Heart left ventricle (tissue), 16 donors: ENCODE measurements at regions not wholly inside any gene's neighbourhood (a gene's known extent, or its start where the extent isn't known, plus 50 kb on each side); places are given as distances from the start of the nearest gene placed in this dataset.

Source experiments
- ATAC-seq, 4 donors: fragments of 200-7000 bp; cut with Tn5 transposase; one replicate each; pipeline ENCODE4 v1.9.1; 2020 to 2022; ENCODE audit warnings: moderate library complexity in 4 of 4, mild to moderate bottlenecking in 3 of 4, moderate number of reproducible peaks in 1 of 4
- DNase-seq, 5 donors: peaks; one replicate each; pipeline ENCODE4 v3.0.0-alpha.2; 2020
- H3K27ac ChIP-seq, 12 donors: fragments of 200-600 bp; sonication (generic) in 4 of 12; one replicate each; pipeline versions ENCODE4 v1.5.0 to v1.8.0; 2016 to 2022; ENCODE audit warnings: mild to moderate bottlenecking in 2 of 12
- H3K27me3 ChIP-seq, 9 donors: fragments of 200-600 bp; sonication (generic) in 2 of 9; one replicate each; pipeline versions ENCODE4 v1.5.1 to v1.8.0; 2016 to 2022; ENCODE audit warnings: mild to moderate bottlenecking in 3 of 9
- H3K36me3 ChIP-seq, 9 donors: fragments of 200-600 bp; sonication (generic) in 2 of 9; one replicate each; pipeline versions ENCODE4 v1.5.0 to v1.8.0; 2018 to 2022; ENCODE audit warnings: mild to moderate bottlenecking in 2 of 9
- H3K4me1 ChIP-seq, 12 donors: fragments of 200-600 bp; sonication (generic) in 4 of 12; one replicate each; pipeline versions ENCODE4 v1.5.0 to v1.8.0; 2016 to 2022; ENCODE audit warnings: mild to moderate bottlenecking in 3 of 12
- H3K4me3 ChIP-seq, 12 donors: fragments of 200-600 bp; sonication (generic) in 4 of 12; one replicate each; pipeline versions ENCODE4 v1.5.0 to v1.8.0; 2017 to 2022; ENCODE audit warnings: mild to moderate bottlenecking in 9 of 12, moderate library complexity in 4 of 12
- H3K9me3 ChIP-seq, 12 donors: fragments of 200-600 bp; sonication (generic) in 4 of 12; one replicate each; pipeline versions ENCODE4 v1.5.0 to v1.8.0; 2016 to 2022; ENCODE audit warnings: mild to moderate bottlenecking in 1 of 12
- POLR2A ChIP-seq, 2 donors: fragments of 450-650 bp; IDR thresholded peaks; one replicate each; pipeline ENCODE4 v1.6.1; 2017; ENCODE audit warnings: antibody characterized with exemption in 2 of 2, mild to moderate bottlenecking in 2 of 2, moderate library complexity in 2 of 2
- whole genome bisulfite sequencing, 4 donors: extraction: QIAGEN DNeasy Blood & Tissue Kit in 2 of 4; methylation state at CpG; one replicate each; pipeline versions ENCODE4 v1.1.5 to v1.1.7; 2013 to 2018; 5-methylcytosine and 5-hydroxymethylcytosine counted together
- intact Hi-C, 10 donors: fragments of 100-400 bp; cut with DNase I; formaldehyde crosslinking; loops; one replicate each; pipeline versions ENCODE4 v1.11.1 to v1.14.2; 2022
- TF ChIP-seq, protein P1 (sequence below), 12 donors: fragments of 200-600 bp; sonication (generic) in 4 of 12; IDR thresholded peaks; one replicate each; pipeline versions ENCODE4 v1.5.0 to v1.8.0; 2018 to 2022; ENCODE audit warnings: antibody characterized with exemption in 12 of 12, mild to moderate bottlenecking in 5 of 12
- donor health status: ischemic (EF 13 %, LVEDD 7.1; RV severe dilation, severe dysfunction).
- donor health status: healthy with polysubstance abuse.
- donor health status: DM: no; HTN: yes; CAD: no.
- donor health status: DM: no; HTN: no; CAD: no.
- donor health status: ischemic (EF 25% LVEDD 6.9; RV normal size, moderate dysfunction).
- donor health status: ischemic (EF 25% LVEDD 5.7; RV mildly dilated, moderate dysfunction).
- donor health status: healthy.
- donor health status: DM: yes; HTN: yes; CAD: no.
- donor health status: ischemic (EF 35%, LVEDD 5.7; RV mildly dilated, moderate dysfunction).
- donor health status: nonischemic (EF 11% LVEDD 7.7; RV severe dilation, severe dysfunction).
- donor health status: DM: yes; HTN: yes; CAD: no.
- donor health status: PGD.
- donor health status: ischemic (EF 29% LVEDD 5.4; RV normal size, mild dysfunction).
- donor health status: nonischemic (EF 23%, LVEDD 6.1; RV moderate dilation, normal function).

DNA sequence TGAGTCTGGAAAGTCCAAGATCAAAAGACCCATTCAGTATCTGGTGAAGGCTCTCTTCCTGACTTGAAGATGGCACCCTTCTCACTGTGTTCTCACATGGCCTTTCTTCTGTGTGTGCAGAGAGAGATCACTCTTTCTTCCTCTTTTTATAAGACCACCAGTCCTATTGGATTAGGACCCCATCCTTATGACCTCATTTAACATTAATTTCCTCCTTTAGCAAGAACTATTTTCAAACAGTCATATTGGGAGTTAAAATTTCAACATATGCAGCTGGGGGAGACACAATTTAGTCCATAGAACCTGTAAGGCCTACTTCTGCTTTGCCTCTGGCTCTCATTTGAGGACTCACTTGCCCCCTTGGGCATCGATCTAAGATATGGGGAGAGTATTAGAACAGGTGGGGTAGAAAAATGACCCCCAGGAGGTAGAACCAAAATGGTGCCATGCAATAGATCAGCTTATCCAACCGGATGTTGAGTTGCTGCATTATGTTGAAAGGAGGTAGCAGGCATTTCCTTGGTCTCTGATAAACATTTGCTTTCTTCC is 78.4 kb upstream of the ATXN1 start:
- ATAC-seq, result no peak
- intact Hi-C loops, result no loop called here
- DNase-seq, result no peak
- Histone ChIP-seq H3K9me3 (no peaks in the 10 kb centered on the region), H3K27ac (no peak overlapping the region), H3K36me3 (no peaks in the 10 kb centered on the region), H3K4me3 (no peak overlapping the region), H3K27me3 (no peaks in the 10 kb centered on the region), H3K4me1 (peaks cover 0 to 27% (median 10%) of the 10 kb centered on the region in 12 donors)
- TF ChIP-seq, protein P1, sequence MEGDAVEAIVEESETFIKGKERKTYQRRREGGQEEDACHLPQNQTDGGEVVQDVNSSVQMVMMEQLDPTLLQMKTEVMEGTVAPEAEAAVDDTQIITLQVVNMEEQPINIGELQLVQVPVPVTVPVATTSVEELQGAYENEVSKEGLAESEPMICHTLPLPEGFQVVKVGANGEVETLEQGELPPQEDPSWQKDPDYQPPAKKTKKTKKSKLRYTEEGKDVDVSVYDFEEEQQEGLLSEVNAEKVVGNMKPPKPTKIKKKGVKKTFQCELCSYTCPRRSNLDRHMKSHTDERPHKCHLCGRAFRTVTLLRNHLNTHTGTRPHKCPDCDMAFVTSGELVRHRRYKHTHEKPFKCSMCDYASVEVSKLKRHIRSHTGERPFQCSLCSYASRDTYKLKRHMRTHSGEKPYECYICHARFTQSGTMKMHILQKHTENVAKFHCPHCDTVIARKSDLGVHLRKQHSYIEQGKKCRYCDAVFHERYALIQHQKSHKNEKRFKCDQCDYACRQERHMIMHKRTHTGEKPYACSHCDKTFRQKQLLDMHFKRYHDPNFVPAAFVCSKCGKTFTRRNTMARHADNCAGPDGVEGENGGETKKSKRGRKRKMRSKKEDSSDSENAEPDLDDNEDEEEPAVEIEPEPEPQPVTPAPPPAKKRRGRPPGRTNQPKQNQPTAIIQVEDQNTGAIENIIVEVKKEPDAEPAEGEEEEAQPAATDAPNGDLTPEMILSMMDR (IDR thresholded peaks at IDR 0.05), result no peak
- no peak for TF ChIP-seq POLR2A (IDR thresholded peaks at IDR 0.05)
- 89 to 95% (median 92%) methylated on average over 2 of the region's 2 CpGs for WGBS, 4 donors

DNA sequence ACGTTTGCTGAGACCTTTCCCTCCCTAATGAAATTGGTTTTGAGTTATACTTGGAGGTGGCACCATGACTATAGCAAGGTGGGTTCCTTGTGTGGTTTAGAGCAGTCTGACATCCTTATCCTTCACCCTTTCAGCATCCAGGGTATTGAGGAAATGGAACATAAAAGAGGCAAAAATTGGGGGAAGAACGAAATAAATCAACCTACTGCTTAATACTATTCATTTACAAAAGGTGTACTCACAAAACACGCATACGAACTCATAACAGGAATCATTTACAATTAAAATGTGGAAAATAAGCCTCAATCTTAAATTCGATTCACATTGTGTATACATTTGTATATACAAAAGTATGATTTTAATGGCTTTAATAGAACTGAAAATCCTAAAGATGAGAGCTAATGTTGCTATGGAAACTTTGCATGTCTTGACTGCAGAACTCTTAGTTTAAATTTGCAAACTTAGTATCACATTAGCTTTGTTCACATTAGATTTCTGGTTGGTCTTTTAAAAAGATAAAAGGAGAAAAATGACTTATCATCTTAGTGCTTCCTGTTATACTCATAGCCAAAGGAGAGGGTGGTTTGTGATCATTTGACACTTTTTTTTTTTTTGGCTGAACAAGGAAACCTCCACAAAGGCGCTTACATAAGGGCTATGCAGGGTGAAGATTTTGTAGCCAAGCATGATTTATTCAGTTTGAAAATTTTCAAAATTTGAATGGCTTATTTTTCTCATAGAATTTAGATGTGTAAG is 76.1 kb upstream of the ATXN1 start:
- intact Hi-C loops, result no loop called here
- no peak for DNase-seq
- TF ChIP-seq, protein P1 (IDR thresholded peaks at IDR 0.05), result no peak
- no peak for TF ChIP-seq POLR2A (IDR thresholded peaks at IDR 0.05)
- no peak for ATAC-seq
- peak overlapping the region in 6 of 12 donors; percentile 42 to 65 (median 57) for H3K27ac ChIP-seq
- H3K36me3 ChIP-seq, result no peaks in the 10 kb centered on the region
- no peaks in the 10 kb centered on the region for H3K27me3 ChIP-seq
- H3K9me3 ChIP-seq, result no peaks in the 10 kb centered on the region
- WGBS, 4 donors, result 84 to 89% (median 87%) methylated on average over 6 of the region's 6 CpGs
- peaks cover 0 to 27% (median 10%) of the 10 kb centered on the region in 12 donors for H3K4me1 ChIP-seq
- peak overlapping the region in 4 of 12 donors; percentile 20 to 48 (median 36) for H3K4me3 ChIP-seq

- TF ChIP-seq POLR2A (IDR thresholded peaks at IDR 0.05), result no peak
- TF ChIP-seq, protein P1 (IDR thresholded peaks at IDR 0.05), result no peak
- no peak for DNase-seq
- intact Hi-C loops, result no loop called here
These were observed 75.1 kb upstream of the ATXN1 start for GRCh38 chr6:16836144-16836981.

DNA sequence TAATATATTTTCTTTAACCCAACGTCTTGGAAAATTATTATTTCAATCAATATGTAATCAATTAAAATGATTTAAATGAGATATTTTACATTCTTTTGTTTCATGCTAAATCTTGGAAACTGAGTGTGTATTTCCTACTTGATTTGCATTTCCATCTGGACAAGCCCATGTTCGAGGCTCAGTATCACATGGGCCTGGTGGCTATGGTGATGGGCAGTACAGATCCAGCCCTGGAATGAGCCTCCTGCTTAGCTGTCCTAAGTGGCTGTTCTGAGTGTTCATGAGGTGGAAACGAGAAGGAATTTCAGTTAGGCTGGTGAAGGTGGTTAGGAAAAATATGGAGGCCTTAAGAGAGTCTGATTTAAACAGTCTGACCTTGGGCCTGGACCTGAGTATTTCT is 73.0 kb upstream of the ATXN1 start:
- Histone ChIP-seq H3K4me3 (no peak overlapping the region), H3K36me3 (no peaks in the 10 kb centered on the region), H3K27ac (no peak overlapping the region), H3K4me1 (peaks cover 0 to 27% (median 10%) of the 10 kb centered on the region in 12 donors), H3K9me3 (no peaks in the 10 kb centered on the region), H3K27me3 (no peaks in the 10 kb centered on the region)
- ATAC-seq (no peak), DNase-seq (no peak)
- intact Hi-C loops, result no loop called here
- WGBS, 4 donors, result 73 to 85% (median 81%) methylated on average over 3 of the region's 3 CpGs
- TF ChIP-seq, protein P1 (IDR thresholded peaks at IDR 0.05), result no peak
- no peak for TF ChIP-seq POLR2A (IDR thresholded peaks at IDR 0.05)

More at GRCh38 chr6:16836144-16836981, 75.1 kb upstream of the ATXN1 start:
- Histone ChIP-seq H3K4me1 (peaks cover 0 to 31% (median 10%) of the 10 kb centered on the region in 12 donors), H3K9me3 (no peaks in the 10 kb centered on the region), H3K27me3 (no peaks in the 10 kb centered on the region), H3K4me3 (peak overlapping the region in 10 of 12 donors; percentile 16 to 53 (median 38)), H3K27ac (peak overlapping the region in 8 of 12 donors; percentile 8 to 65 (median 57)), H3K36me3 (no peaks in the 10 kb centered on the region)
- 21 to 28% (median 24%) methylated on average over 9 of the region's 9 CpGs for WGBS, 4 donors
- peak; percentile 22 to 81 (median 60) for ATAC-seq
